Ovary (tissue), 7 donors: ENCODE measurements at regions not wholly inside any gene's neighbourhood (a gene's known extent, or its start where the extent isn't known, plus 50 kb on each side); places are given as distances from the start of the nearest gene placed in this dataset.

Source experiments
- DNase-seq, 5 donors: peaks; one replicate each; pipeline ENCODE4 v3.0.0-alpha.2; 2019 to 2020
- H3K27ac ChIP-seq, 2 donors: fragments of 200-600 bp; one replicate each; pipeline versions ENCODE4 v1.5.1 to v1.8.0; 2019 to 2022
- H3K27me3 ChIP-seq: fragments of 200-600 bp; one replicate; pipeline ENCODE4 v1.8.0; 2022
- H3K36me3 ChIP-seq: fragments of 200-600 bp; sonication (generic); one replicate; pipeline ENCODE4 v1.5.1; 2019
- H3K4me1 ChIP-seq: one replicate; pipeline ENCODE4 v1.8.1; 2013; ENCODE audit warnings: mild to moderate bottlenecking, moderate library complexity; ENCODE audit not compliant: insufficient read depth
- H3K4me3 ChIP-seq: fragments of 200-600 bp; sonication (generic); one replicate; pipeline ENCODE4 v1.5.1; 2017
- H3K9me3 ChIP-seq, 2 donors: fragments of 200-600 bp in 1 of 2; sonication (generic) in 1 of 2; one replicate each; pipeline versions ENCODE4 v1.5.1 to v1.8.1; 2013 to 2019; ENCODE audit warnings: mild to moderate bottlenecking in 1 of 2, moderate library complexity in 1 of 2
- EP300 ChIP-seq: sonication (generic); formaldehyde crosslinking; IDR thresholded peaks from one replicate; pipeline ENCODE4 v1.6.1; 2017; ENCODE audit warnings: antibody characterized with exemption
- POLR2A ChIP-seq: fragments of 450-650 bp; IDR thresholded peaks from one replicate; pipeline ENCODE4 v1.6.1; 2017; ENCODE audit warnings: antibody characterized with exemption, mild to moderate bottlenecking, moderate library complexity
- WGBS, 3 donors: extraction: QIAGEN DNeasy Blood & Tissue Kit in 1 of 3; methylation state at CpG; one replicate each; pipeline versions ENCODE4 v1.1.5 to v1.1.7; 2013 to 2017; 5-methylcytosine and 5-hydroxymethylcytosine counted together
- intact Hi-C, 4 donors: fragments of 100-400 bp; cut with DNase I; formaldehyde crosslinking; loops; one replicate each; pipeline versions ENCODE4 v1.11.0 to v1.15.1; 2022 to 2023
- TF ChIP-seq, protein P1 (sequence below), 3 donors: fragments of 450-650 bp in 2 of 3; fragments of 200-600 bp in 1 of 3; IDR thresholded peaks; one replicate each; pipeline versions ENCODE4 v1.5.1 to v1.8.0; 2016 to 2022; ENCODE audit warnings: antibody characterized with exemption in 3 of 3, mild to moderate bottlenecking in 1 of 3
- donor health status: DM: no; HTN: no; CAD: no; lungs with moderate emphysema.
- donor health status: DM: no; HTN: no; CAD: no.
- donor health status: Bipolar disorder and iron deficiency.
- donor health status: DM: no; HTN: no; CAD: no.
- donor health status: DM: yes; HTN: yes; CAD: no.

DNA sequence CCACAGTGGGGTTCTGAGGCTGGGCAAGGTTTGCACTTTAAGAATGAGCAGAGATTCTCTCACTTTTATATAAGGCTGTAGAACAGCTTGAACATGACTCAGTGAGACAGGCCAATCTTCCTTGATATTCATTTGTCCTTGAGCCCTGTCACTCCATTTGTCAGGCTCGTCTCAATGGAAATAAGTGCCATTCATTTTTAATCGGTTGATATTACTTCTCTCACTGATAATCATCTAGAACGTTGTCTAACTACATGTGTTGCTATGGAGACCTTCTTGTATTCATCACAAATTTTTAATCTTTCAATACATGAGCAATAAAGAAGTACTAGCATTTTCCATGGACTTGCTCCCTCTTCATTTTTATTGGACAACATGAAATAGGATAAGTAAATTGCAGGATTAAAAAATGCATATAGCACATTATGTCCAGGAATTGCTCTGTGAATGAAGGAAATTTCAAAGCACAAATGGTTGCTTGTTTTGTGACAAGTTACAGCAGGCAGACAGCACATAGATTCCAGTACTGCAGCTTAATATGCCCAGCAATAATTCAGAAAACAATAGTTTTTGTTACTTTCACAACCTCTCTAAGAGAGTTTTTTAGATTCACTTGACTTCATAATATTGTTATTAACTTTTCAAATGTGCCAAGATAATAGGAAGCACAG, 1178.4 kb upstream of the ATXN8OS start:
- no peak for DNase-seq
- Histone ChIP-seq H3K27ac (no peak overlapping the region), H3K36me3 (no peaks in the 10 kb centered on the region), H3K27me3 (no peaks in the 10 kb centered on the region), H3K4me1 (no peaks in the 10 kb centered on the region), H3K4me3 (no peak overlapping the region), H3K9me3 (no peaks in the 10 kb centered on the region)
- intact Hi-C loops: no loop called here
- TF ChIP-seq POLR2A: no peak
- WGBS, 3 donors: 59 to 66% (median 61%) methylated on average over 3 of the region's 3 CpGs

DNA sequence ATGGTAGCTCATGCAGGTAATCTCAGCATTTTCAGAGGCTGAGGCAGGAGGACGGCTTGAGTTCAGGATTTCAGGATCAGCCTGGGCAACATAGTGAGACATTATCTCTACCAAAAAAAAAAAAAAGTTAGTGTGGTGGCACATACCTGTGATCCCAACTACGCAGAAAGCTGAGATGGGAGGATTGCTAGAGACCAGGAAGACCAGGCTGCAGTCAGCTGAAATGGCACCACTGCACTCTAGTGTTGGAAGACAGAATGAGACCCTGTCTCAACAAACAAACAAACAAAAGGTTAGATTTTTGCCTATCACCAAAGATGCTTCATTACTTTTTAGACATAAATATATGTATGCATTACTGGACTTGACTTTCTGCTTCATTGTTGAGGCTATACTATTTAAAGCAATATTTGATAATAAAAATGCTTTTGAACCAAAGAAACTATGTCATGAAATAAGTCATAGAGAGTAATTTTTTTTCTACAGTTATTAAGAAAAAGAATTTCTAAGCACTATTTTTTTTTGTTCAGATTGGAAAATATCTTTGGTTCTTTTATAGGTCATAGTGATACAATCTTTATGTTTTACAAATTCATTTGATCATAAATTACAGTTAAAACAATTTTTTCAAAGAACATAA, 1180.1 kb upstream of the ATXN8OS start:
- Histone ChIP-seq H3K4me1 (no peaks in the 10 kb centered on the region), H3K27ac (no peak overlapping the region), H3K36me3 (no peaks in the 10 kb centered on the region), H3K27me3 (no peaks in the 10 kb centered on the region), H3K9me3 (no peaks in the 10 kb centered on the region), H3K4me3 (no peak overlapping the region)
- no peak for TF ChIP-seq EP300
- TF ChIP-seq, protein P1, sequence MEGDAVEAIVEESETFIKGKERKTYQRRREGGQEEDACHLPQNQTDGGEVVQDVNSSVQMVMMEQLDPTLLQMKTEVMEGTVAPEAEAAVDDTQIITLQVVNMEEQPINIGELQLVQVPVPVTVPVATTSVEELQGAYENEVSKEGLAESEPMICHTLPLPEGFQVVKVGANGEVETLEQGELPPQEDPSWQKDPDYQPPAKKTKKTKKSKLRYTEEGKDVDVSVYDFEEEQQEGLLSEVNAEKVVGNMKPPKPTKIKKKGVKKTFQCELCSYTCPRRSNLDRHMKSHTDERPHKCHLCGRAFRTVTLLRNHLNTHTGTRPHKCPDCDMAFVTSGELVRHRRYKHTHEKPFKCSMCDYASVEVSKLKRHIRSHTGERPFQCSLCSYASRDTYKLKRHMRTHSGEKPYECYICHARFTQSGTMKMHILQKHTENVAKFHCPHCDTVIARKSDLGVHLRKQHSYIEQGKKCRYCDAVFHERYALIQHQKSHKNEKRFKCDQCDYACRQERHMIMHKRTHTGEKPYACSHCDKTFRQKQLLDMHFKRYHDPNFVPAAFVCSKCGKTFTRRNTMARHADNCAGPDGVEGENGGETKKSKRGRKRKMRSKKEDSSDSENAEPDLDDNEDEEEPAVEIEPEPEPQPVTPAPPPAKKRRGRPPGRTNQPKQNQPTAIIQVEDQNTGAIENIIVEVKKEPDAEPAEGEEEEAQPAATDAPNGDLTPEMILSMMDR (IDR thresholded peaks at IDR 0.05): peak in 1 of 3 donors; percentile 17
- peak in 1 of 5 donors; percentile 5 for DNase-seq
- 28 to 47% (median 38%) methylated on average over 2 of the region's 2 CpGs for WGBS, 3 donors
- intact Hi-C loops: no loop called here

DNA sequence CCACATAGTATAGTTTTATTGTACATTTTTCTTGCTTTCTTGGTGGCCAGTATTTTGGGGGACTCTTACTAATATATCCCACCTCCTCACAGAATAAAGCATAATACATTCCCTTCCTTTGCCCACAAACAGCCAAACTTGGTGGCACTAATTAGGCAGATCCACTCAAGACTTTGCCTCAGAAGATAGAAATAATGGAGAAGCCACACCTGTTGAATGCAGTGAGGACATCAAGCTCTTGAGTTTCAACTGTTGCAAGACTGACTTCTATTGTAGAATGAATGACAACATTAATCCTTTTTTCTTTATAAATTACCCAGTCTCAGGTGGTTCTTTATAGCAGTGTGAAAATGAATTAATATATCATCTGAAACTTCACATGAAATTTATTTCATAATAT, 1183.6 kb upstream of the ATXN8OS start:
- DNase-seq: no peak
- Histone ChIP-seq H3K27me3 (no peaks in the 10 kb centered on the region), H3K9me3 (no peaks in the 10 kb centered on the region), H3K36me3 (no peaks in the 10 kb centered on the region), H3K4me1 (no peaks in the 10 kb centered on the region), H3K4me3 (no peak overlapping the region), H3K27ac (no peak overlapping the region)
- TF ChIP-seq EP300 (no peak), POLR2A (no peak)
- TF ChIP-seq, protein P1 (IDR thresholded peaks at IDR 0.05): no peak
- intact Hi-C loops: no loop called here

- H3K9me3 ChIP-seq: no peaks in the 10 kb centered on the region
- no peak overlapping the region for H3K4me3 ChIP-seq
- H3K36me3 ChIP-seq: no peaks in the 10 kb centered on the region
- no peak for TF ChIP-seq EP300
- TF ChIP-seq POLR2A: no peak
- TF ChIP-seq, protein P1 (IDR thresholded peaks at IDR 0.05): no peak
- no peaks in the 10 kb centered on the region for H3K27me3 ChIP-seq
- no peak overlapping the region for H3K27ac ChIP-seq
- WGBS, 3 donors: 87 to 95% (median 90%) methylated on average over 2 of the region's 2 CpGs
- intact Hi-C loops: no loop called here
- no peak for DNase-seq
- H3K4me1 ChIP-seq: no peaks in the 10 kb centered on the region
Observed at GRCh38 chr13:68908879-68909278, 1198.7 kb upstream of the ATXN8OS start.

- no peak for TF ChIP-seq POLR2A
- TF ChIP-seq, protein P1 (IDR thresholded peaks at IDR 0.05): no peak
- no peak for TF ChIP-seq EP300
- no peak overlapping the region for H3K4me3 ChIP-seq
- H3K27ac ChIP-seq: no peak overlapping the region
- H3K27me3 ChIP-seq: no peaks in the 10 kb centered on the region
- H3K4me1 ChIP-seq: no peaks in the 10 kb centered on the region
- no peaks in the 10 kb centered on the region for H3K9me3 ChIP-seq
- no peak for DNase-seq
- intact Hi-C loops: no loop called here
- H3K36me3 ChIP-seq: no peaks in the 10 kb centered on the region
- WGBS, 3 donors: 64 to 87% (median 83%) methylated on average over 1 of the region's 1 CpG
Observed at GRCh38 chr13:68905186-68905585, 1202.4 kb upstream of the ATXN8OS start.
